Uterus (tissue), 2 donors: ENCODE measurements at regions not wholly inside any gene's neighbourhood (a gene's known extent, or its start where the extent isn't known, plus 50 kb on each side); places are given as distances from the start of the nearest gene placed in this dataset.

ENCODE experiments used
- CTCF ChIP-seq, 4 experiments: fragments of 200-600 bp in 2 of 4; fragments of 450-650 bp in 2 of 4; sonication (generic) in 2 of 4; IDR thresholded peaks; one replicate each; pipeline ENCODE4 v1.5.1; 2016 to 2019; ENCODE audit warnings: antibody characterized with exemption in 4 of 4, mild to moderate bottlenecking in 2 of 4, moderate library complexity in 1 of 4
- POLR2A ChIP-seq, 2 donors: fragments of 450-650 bp; IDR thresholded peaks; one replicate each; pipeline ENCODE4 v1.6.1; 2016; ENCODE audit warnings: antibody characterized with exemption in 2 of 2, mild to moderate bottlenecking in 1 of 2, moderate library complexity in 1 of 2

DNA sequence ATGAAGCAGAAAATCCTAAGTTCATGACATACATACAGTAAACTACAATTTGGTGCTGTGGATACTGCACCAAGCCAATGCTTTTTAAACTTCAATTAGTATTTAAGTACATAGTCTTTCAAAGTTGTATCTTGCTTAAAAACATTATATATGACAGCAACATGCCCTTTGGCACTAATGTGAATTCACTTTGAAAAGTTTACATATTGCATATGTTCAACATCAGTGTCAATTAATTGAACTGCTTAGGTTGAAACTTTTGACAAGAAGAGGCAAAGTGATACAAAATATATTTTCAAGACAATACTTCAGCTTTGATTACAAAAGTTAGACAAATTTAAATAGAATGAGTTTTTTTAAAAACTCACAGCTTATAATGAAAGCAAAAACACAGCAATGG lies 119.4 kb upstream of the ROBO2 start:
- TF ChIP-seq CTCF (IDR thresholded peaks at IDR 0.05) = no peak
- no peak for TF ChIP-seq POLR2A (IDR thresholded peaks at IDR 0.05)
